Subcutaneous abdominal adipose tissue (tissue), 5 donors: ENCODE measurements at regions not wholly inside any gene's neighbourhood (a gene's known extent, or its start where the extent isn't known, plus 50 kb on each side); places are given as distances from the start of the nearest gene placed in this dataset.
"Not testable (repeated sequence)": the region's sequence is repeated elsewhere in the genome, so short reads cannot be mapped to it uniquely, and the experiment has no call there.

Experiments used
- H3K27ac ChIP-seq: one replicate; pipeline ENCODE4 v1.7.0; 2013; ENCODE audit warnings: low read depth, mild to moderate bottlenecking, inconsistent platforms, low read length, moderate library complexity
- H3K27me3 ChIP-seq, 5 donors: one replicate each; pipeline ENCODE4 v1.7.0; 2013; ENCODE audit warnings: low read length in 5 of 5, inconsistent platforms in 1 of 5; ENCODE audit not compliant: control insufficient read depth in 5 of 5, insufficient read depth in 4 of 5
- H3K36me3 ChIP-seq, 5 donors: one replicate each; pipeline ENCODE4 v1.7.0; 2013; ENCODE audit warnings: low read length in 5 of 5; ENCODE audit not compliant: control insufficient read depth in 5 of 5, insufficient read depth in 5 of 5
- H3K4me1 ChIP-seq, 5 donors: one replicate each; pipeline ENCODE4 v1.7.0; 2013; ENCODE audit warnings: low read length in 5 of 5, mild to moderate bottlenecking in 3 of 5, moderate library complexity in 1 of 5; ENCODE audit not compliant: control insufficient read depth in 5 of 5, insufficient read depth in 5 of 5
- H3K4me3 ChIP-seq, 5 donors: one replicate each; pipeline ENCODE4 v1.7.0; 2013; ENCODE audit warnings: low read length in 5 of 5, low read depth in 1 of 5
- H3K9ac ChIP-seq, 5 donors: one replicate each; pipeline ENCODE4 v1.7.0; 2013; ENCODE audit warnings: low read length in 5 of 5, mild to moderate bottlenecking in 4 of 5, moderate library complexity in 3 of 5
- H3K9me3 ChIP-seq, 5 donors: one replicate each; pipeline ENCODE4 v1.7.0; 2013; ENCODE audit warnings: low read length in 5 of 5; ENCODE audit not compliant: control insufficient read depth in 5 of 5
- donor health status: healthy.
- donor health status: healthy.
- donor health status: healthy.
- donor health status: healthy.
- donor health status: healthy.

- Histone ChIP-seq H3K9ac (no peak overlapping the region), H3K27ac (no peak overlapping the region), H3K27me3 (peaks cover 0 to 14% (median 6%) of the 10 kb centered on the region in 5 donors), H3K36me3 (no peaks in the 10 kb centered on the region), H3K9me3 (no peaks in the 10 kb centered on the region), H3K4me3 (no peak overlapping the region), H3K4me1 (no peaks in the 10 kb centered on the region)
Measured at GRCh38 chr1:29756498-29756897, 520.2 kb downstream of the PTPRU start.

DNA sequence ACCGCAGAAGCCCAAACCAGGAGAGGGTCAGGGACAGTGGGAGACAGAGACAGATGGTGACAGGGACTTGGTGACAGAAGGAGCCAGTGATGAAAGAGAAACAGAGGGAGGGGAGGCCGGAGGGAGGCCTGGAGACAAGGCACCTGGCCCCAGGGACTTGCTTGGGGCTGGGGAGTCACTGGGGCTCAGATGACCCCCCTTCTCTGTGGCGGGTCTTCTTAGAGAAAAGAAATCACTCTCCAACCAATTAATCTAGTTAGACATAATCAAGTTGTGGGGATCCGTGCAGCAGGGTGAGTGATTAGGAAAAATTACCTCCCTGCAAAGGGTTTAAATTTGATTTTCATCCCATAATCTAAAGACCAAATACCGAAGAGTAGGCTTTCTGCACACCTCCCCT, 519.8 kb downstream of the PTPRU start:
- Histone ChIP-seq H3K27ac (no peak overlapping the region), H3K4me1 (no peaks in the 10 kb centered on the region), H3K4me3 (no peak overlapping the region), H3K27me3 (peaks cover 0 to 13% (median 6%) of the 10 kb centered on the region in 5 donors), H3K36me3 (no peaks in the 10 kb centered on the region), H3K9me3 (no peaks in the 10 kb centered on the region), H3K9ac (no peak overlapping the region)

GRCh38 chr1:29755412-29756015, 519.2 kb downstream of the PTPRU start:
- H3K4me1 ChIP-seq, H3K9ac ChIP-seq, H3K27ac ChIP-seq, H3K9me3 ChIP-seq, H3K4me3 ChIP-seq, H3K36me3 ChIP-seq: not testable (repeated sequence)
- peaks cover 0 to 13% (median 6%) of the 10 kb centered on the region in 5 donors for H3K27me3 ChIP-seq

DNA sequence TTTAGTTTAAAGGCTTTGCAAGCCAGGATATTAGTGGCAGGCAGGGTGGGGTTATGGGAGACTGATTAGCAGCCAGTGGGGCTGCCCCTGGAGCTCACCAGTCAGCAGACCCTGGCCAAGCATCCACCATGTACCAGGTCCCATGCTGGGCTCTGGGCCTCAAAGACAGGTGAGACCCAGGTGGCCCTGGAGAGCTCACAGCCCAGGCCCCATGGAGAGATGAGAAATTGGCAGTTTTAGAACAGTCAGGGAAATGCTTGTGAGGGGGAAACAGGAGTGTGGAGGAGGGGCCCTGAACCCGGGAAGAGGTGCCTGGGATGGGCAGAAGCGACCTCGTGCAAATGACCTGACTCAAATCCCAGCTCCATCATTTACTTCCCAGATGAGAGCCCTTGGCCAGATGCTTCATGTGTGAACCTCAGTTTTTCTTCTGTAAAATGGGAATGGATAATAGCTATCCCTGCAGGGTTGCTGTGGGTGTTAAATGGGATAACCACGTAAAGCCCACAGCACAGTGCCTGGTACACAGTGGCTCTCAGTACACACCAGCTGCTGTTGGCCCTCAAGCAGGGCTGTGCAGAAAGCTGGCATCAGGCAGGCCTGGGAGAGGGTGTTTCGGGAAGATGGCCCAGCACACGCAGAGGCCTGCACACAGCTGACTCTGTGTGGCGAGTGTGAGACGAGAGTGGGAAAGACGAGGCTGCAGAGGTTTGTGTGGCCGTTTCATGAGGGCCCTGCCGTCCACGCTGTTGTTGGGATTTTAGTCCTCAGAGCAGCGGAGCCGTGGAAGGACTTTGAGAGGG, 518.5 kb downstream of the PTPRU start:
- no peaks in the 10 kb centered on the region for H3K9me3 ChIP-seq
- no peaks in the 10 kb centered on the region for H3K4me1 ChIP-seq
- H3K36me3 ChIP-seq: no peaks in the 10 kb centered on the region
- H3K9ac ChIP-seq: no peak overlapping the region
- no peak overlapping the region for H3K4me3 ChIP-seq
- no peak overlapping the region for H3K27ac ChIP-seq
- peaks cover 0 to 13% (median 6%) of the 10 kb centered on the region in 5 donors for H3K27me3 ChIP-seq

- Histone ChIP-seq H3K36me3 (no peaks in the 10 kb centered on the region), H3K9ac (no peak overlapping the region), H3K9me3 (no peaks in the 10 kb centered on the region), H3K27ac (no peak overlapping the region), H3K27me3 (peaks cover 0 to 13% (median 6%) of the 10 kb centered on the region in 5 donors), H3K4me3 (no peak overlapping the region), H3K4me1 (no peaks in the 10 kb centered on the region)
Measured at GRCh38 chr1:29753771-29754572, 517.6 kb downstream of the PTPRU start.

GRCh38 chr1:29753244-29753643, 516.9 kb downstream of the PTPRU start:
- H3K9me3 ChIP-seq: no peaks in the 10 kb centered on the region
- H3K27ac ChIP-seq: no peak overlapping the region
- no peaks in the 10 kb centered on the region for H3K4me1 ChIP-seq
- H3K36me3 ChIP-seq: no peaks in the 10 kb centered on the region
- no peak overlapping the region for H3K9ac ChIP-seq
- H3K4me3 ChIP-seq: no peak overlapping the region
- H3K27me3 ChIP-seq: peaks cover 0 to 13% (median 6%) of the 10 kb centered on the region in 5 donors

DNA sequence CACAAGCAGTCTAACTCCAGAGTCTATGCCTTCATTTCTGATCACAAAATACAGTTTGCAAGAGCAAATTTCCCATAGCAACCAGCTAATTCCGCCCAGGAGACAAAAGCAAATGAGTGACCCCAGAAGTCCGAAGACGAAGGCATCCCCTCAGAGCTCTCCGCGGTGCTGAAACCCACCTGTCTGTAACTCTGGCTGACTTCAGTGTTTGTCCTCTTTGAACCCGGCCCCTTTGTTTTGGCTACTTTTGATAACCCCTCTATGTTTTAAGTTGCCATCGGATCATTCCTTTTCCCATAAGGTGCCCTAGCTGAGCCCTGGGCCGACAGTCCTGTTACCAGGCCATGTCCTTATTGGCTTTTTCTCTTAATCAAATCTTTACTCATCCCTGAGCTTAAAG, 515.8 kb downstream of the PTPRU start:
- Histone ChIP-seq H3K27me3 (peaks cover 0 to 13% (median 4%) of the 10 kb centered on the region in 5 donors), H3K9ac (no peak overlapping the region), H3K36me3 (no peaks in the 10 kb centered on the region), H3K4me1 (no peaks in the 10 kb centered on the region), H3K27ac (no peak overlapping the region), H3K4me3 (no peak overlapping the region), H3K9me3 (no peaks in the 10 kb centered on the region)

DNA sequence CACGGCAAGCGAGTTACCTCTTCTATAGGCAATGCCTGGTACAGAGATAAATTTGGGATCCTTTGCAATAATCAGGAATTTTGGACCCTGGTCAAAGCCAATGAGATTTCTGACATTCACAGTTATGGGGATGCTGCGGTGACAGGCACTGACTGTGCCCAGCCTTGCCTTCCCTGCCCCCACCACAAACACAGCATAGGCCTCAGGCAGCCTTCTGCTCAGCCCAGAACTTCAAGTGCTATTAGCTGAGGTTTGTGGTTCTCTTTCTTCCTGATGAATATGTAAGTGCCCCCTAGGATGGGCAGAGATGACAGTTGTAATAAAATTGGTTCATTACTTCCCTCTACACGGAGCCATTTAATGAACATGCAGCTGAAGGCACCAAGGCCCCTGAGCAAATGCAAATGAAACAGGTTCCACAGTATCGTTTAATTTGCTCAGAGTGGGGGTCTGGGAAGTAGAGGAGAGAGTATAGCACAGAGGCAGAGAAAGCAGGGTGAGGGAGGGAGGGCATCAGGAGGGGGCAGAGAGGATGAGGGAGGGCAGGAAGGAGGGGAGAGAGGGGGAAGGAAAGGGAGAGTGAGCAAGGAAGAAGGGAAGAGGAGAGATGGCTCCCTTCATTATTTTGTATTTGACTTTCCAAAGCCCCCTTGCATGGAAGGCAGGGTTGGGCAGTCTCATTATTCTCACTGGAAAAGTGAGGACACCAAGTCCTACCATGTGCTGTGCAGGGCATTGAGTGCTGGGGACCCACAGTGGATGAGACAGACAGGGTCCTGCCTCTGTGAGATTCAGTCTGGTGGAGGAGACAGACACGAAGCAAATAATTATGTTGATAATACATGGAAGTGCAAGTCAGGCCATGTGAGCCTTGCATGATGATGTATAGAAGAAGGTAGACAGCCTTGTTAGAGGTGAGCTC, 513.0 kb downstream of the PTPRU start:
- H3K9me3 ChIP-seq: no peaks in the 10 kb centered on the region
- no peaks in the 10 kb centered on the region for H3K36me3 ChIP-seq
- no peak overlapping the region for H3K27ac ChIP-seq

GRCh38 chr1:29747196-29747595, 510.9 kb downstream of the PTPRU start:
- no peak overlapping the region for H3K9ac ChIP-seq
- H3K36me3 ChIP-seq: no peaks in the 10 kb centered on the region
- no peak overlapping the region for H3K4me3 ChIP-seq
- no peak overlapping the region for H3K27ac ChIP-seq
- peaks cover 0 to 14% (median 5%) of the 10 kb centered on the region in 5 donors for H3K27me3 ChIP-seq
- no peaks in the 10 kb centered on the region for H3K9me3 ChIP-seq
- no peaks in the 10 kb centered on the region for H3K4me1 ChIP-seq

More for the DNA sequence above, 513.0 kb downstream of the PTPRU start:
- no peaks in the 10 kb centered on the region for H3K4me1 ChIP-seq
- H3K9ac ChIP-seq: no peak overlapping the region
- H3K27me3 ChIP-seq: peaks cover 0 to 13% (median 4%) of the 10 kb centered on the region in 5 donors
- no peak overlapping the region for H3K4me3 ChIP-seq
